Brain microvascular endothelial cell (primary cell): ENCODE measurements at regions not wholly inside any gene's neighbourhood (a gene's known extent, or its start where the extent isn't known, plus 50 kb on each side); places are given as distances from the start of the nearest gene placed in this dataset.

Source experiments
- DNase-seq: peaks from one replicate; pipeline ENCODE4 v3.0.0-alpha.2; 2020
- H3K27ac ChIP-seq: fragments of 250-450 bp; sonication (Bioruptor Pico); 2 replicates; pipeline ENCODE4 v1.5.1; 2020; ENCODE audit warnings: mild to moderate bottlenecking, moderate library complexity
- H3K27me3 ChIP-seq: fragments of 250-450 bp; sonication (Bioruptor Pico); replicated peaks from 2 replicates; pipeline ENCODE4 v1.5.1; 2020; ENCODE audit warnings: mild to moderate bottlenecking
- H3K36me3 ChIP-seq: fragments of 250-450 bp; sonication (Bioruptor Pico); replicated peaks from 2 replicates; pipeline ENCODE4 v1.5.1; 2020; ENCODE audit warnings: mild to moderate bottlenecking
- H3K4me3 ChIP-seq: 2 replicates; pipeline ENCODE4 v1.5.1; 2011; ENCODE audit warnings: low read depth, mild to moderate bottlenecking, control low read depth, low read length, moderate library complexity
- CTCF ChIP-seq: IDR thresholded peaks from 2 replicates; pipeline ENCODE4 v1.5.1; 2011; ENCODE audit warnings: low read depth, mild to moderate bottlenecking, moderate library complexity, low read length, control low read depth, inconsistent platforms; ENCODE audit errors: missing control alignments
- in situ Hi-C: cut with HindIII; loops from 2 replicates; pipeline ENCODE4 v1.10.0; 2017; ENCODE audit warnings: low sequenced_read_pairs, low pct_ligation_motif_present

- Histone ChIP-seq H3K27ac (no peak overlapping the region), H3K4me3 (no peak overlapping the region), H3K36me3 (no peaks in the 10 kb centered on the region), H3K27me3 (no peaks in the 10 kb centered on the region)
- in situ Hi-C loops: no loop called here
- no peak for TF ChIP-seq CTCF
- no peak for DNase-seq
These were observed 105.2 kb downstream of the MRPL39 start for GRCh38 chr21:25501996-25502665.

DNA sequence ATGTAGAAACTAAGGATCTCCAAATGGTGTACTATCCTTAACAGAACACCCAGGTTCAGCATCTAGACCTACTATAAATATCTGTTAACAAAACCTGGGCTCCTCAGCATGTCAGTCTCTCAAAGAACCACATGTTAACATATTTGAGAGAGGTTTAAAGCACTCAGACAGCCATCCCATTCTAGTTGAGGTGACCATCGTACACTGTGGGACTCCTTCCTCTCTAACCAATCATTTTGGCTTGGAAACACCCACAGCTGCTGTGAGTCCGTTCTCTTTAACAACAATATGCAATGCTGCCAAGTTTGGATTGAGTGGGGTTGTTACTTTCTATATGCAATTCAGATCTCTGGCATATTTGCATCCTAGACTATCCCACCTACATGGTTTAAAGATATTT is 105.8 kb downstream of the MRPL39 start:
- H3K36me3 ChIP-seq: no peaks in the 10 kb centered on the region
- TF ChIP-seq CTCF: no peak
- DNase-seq: no peak
- H3K27ac ChIP-seq: no peak overlapping the region
- in situ Hi-C loops: no loop called here
- no peaks in the 10 kb centered on the region for H3K27me3 ChIP-seq
- H3K4me3 ChIP-seq: no peak overlapping the region

- Histone ChIP-seq H3K27ac (no peak overlapping the region), H3K4me3 (no peak overlapping the region), H3K27me3 (no peaks in the 10 kb centered on the region), H3K36me3 (no peaks in the 10 kb centered on the region)
- no peak for DNase-seq
- TF ChIP-seq CTCF: no peak
- in situ Hi-C loops: no loop called here
These were observed 106.7 kb downstream of the MRPL39 start for GRCh38 chr21:25500598-25500997.

DNA sequence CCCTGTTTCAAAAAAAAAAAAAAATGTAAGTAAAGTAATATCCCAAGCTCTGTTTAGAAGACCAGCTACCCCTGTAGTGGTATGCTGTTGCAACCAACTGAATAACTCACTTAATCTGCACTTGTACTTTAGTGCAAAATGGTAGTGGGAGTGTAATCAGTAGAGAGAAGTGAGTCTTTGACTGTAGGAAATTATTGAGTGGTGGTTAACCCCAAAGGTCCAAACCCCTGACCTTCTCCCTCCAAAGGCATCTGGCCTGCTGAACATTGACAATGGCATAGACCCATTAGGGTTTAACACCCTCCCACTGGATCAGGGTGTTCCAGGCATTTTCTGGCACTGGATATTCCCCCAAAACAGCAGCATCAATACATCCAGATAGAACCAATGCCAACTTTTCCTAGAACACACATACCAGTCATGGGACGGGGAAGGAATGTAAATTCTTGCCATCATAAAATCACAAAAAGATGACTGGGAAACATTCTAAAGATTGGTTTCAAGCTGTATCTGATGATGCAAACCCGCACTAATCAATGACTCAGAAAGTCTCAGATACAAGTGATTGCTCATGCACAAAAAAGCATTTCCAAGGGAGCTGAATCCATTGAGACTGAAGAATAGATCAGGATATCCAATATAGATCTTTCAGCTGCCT is 110.3 kb downstream of the MRPL39 start:
- DNase-seq: no peak
- Histone ChIP-seq H3K36me3 (no peaks in the 10 kb centered on the region), H3K27ac (no peak overlapping the region), H3K4me3 (no peak overlapping the region), H3K27me3 (no peaks in the 10 kb centered on the region)
- no peak for TF ChIP-seq CTCF
- in situ Hi-C loops: no loop called here

DNA sequence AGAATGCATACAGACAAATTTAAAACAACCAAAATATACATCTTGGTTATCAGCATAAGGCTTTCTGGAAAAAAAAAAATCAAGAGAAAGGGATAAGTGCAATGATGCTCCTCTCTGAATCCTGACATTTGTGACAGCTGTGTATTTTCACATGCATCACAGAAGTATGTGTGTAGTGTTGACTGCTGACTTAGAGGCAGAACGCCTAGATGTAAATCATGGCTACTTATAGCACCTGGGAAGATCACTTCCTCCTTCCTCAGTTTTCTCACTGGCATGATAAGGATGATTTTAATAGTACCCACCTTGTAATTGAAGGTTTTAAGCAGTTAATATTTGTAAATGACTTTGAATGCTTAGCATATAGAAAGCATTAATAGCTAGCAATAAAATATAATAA is 112.5 kb downstream of the MRPL39 start:
- Histone ChIP-seq H3K36me3 (no peaks in the 10 kb centered on the region), H3K27me3 (no peaks in the 10 kb centered on the region), H3K4me3 (no peak overlapping the region), H3K27ac (no peak overlapping the region)
- in situ Hi-C loops: no loop called here
- no peak for DNase-seq
- no peak for TF ChIP-seq CTCF

- no peak overlapping the region for H3K4me3 ChIP-seq
- H3K27ac ChIP-seq: no peak overlapping the region
- TF ChIP-seq CTCF: no peak
- H3K36me3 ChIP-seq: no peaks in the 10 kb centered on the region
- no peaks in the 10 kb centered on the region for H3K27me3 ChIP-seq
- in situ Hi-C loops: no loop called here
- DNase-seq: no peak
These were observed 113.6 kb downstream of the MRPL39 start for GRCh38 chr21:25493722-25494121.
